Progenitor cell of endocrine pancreas (in vitro differentiated cells): ENCODE measurements at regions not wholly inside any gene's neighbourhood (a gene's known extent, or its start where the extent isn't known, plus 50 kb on each side); places are given as distances from the start of the nearest gene placed in this dataset.

ENCODE experiments used
- DNase-seq: peaks from one replicate; pipeline ENCODE4 v3.0.0; 2021; ENCODE audit warnings: low spot score; ENCODE audit not compliant: unreplicated experiment
- H3K27ac Mint-ChIP-seq: 2 replicates; pipeline ENCODE4 v1.8.0; 2021; ENCODE audit warnings: mild to moderate bottlenecking, moderate library complexity, mixed read lengths
- H3K27me3 Mint-ChIP-seq: 2 replicates; pipeline ENCODE4 v1.8.0; 2021; ENCODE audit warnings: mixed read lengths
- H3K36me3 Mint-ChIP-seq: 2 replicates; pipeline ENCODE4 v1.8.0; 2022; ENCODE audit warnings: mixed read lengths; ENCODE audit not compliant: insufficient read depth
- H3K4me1 Mint-ChIP-seq: 2 replicates; pipeline ENCODE4 v1.8.0; 2021; ENCODE audit warnings: low read depth, mixed read lengths
- H3K4me3 Mint-ChIP-seq: 2 replicates; pipeline ENCODE4 v1.8.0; 2021; ENCODE audit warnings: low read depth, mild to moderate bottlenecking, moderate library complexity, mixed read lengths
- H3K9me3 Mint-ChIP-seq: 2 replicates; pipeline ENCODE4 v1.8.0; 2021; ENCODE audit warnings: low read depth, mixed read lengths
- CTCF ChIP-seq: fragments of 200-600 bp; sonication (generic); IDR thresholded peaks from one replicate; pipeline ENCODE4 v1.5.0; 2021; ENCODE audit warnings: antibody characterized with exemption, mild to moderate bottlenecking; ENCODE audit not compliant: unreplicated experiment

- Mint-ChIP-seq H3K36me3 (no peaks in the 10 kb centered on the region), H3K27ac (no peak overlapping the region), H3K4me3 (no peak overlapping the region), H3K27me3 (no peaks in the 10 kb centered on the region), H3K4me1 (peaks cover 8% of the 10 kb centered on the region), H3K9me3 (no peaks in the 10 kb centered on the region)
- TF ChIP-seq CTCF = no peak
- DNase-seq = no peak
Measured at GRCh38 chr6:91826128-91826527, 1239.3 kb upstream of the MAP3K7 start.

DNA sequence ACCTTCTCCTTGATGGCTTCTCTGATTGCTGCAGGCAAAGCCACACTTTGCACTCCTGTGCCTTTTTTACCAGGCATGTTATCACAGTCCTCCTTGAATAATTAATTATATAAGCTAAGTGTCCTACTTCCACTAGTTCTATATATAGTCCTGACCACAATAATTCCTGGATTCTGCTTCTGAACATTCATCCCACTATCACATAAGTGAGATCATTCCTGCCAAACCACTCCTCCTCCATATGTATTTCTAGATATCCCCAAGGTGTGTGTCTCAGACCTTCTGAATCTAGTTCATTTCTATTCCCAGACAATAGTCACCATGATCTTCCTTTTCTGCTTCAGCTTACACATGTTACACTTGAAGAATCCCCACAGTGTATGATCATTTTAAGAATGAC, 1237.5 kb upstream of the MAP3K7 start:
- Mint-ChIP-seq H3K4me1 (peaks cover 8% of the 10 kb centered on the region), H3K36me3 (no peaks in the 10 kb centered on the region), H3K27me3 (no peaks in the 10 kb centered on the region), H3K4me3 (no peak overlapping the region), H3K27ac (no peak overlapping the region), H3K9me3 (no peaks in the 10 kb centered on the region)
- no peak for TF ChIP-seq CTCF
- no peak for DNase-seq

DNA sequence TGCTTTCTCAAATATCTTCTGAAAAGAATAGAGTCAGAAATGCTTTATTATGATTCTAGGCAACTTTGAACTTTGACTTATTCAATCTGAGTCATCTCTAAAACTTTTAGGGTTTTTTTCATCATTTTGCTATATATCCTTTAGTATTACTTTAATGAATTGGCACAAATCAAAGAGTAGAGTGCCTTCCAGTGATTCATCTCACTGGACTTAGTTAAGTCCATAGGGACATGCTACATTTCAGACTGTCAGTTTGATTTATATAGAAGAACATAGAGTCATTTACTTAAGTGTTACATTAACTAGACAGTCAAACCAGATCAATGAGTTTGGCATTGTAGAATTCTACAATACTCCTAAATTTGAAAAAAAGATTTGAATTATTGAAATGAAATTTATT, 1235.7 kb upstream of the MAP3K7 start:
- Mint-ChIP-seq H3K36me3 (no peaks in the 10 kb centered on the region), H3K4me3 (no peak overlapping the region), H3K4me1 (peaks cover 8% of the 10 kb centered on the region), H3K27me3 (no peaks in the 10 kb centered on the region), H3K27ac (no peak overlapping the region), H3K9me3 (no peaks in the 10 kb centered on the region)
- DNase-seq = no peak
- TF ChIP-seq CTCF = no peak

GRCh38 chr6:91816335-91816734, 1229.5 kb upstream of the MAP3K7 start:
- H3K27ac Mint-ChIP-seq = no peak overlapping the region
- no peaks in the 10 kb centered on the region for H3K27me3 Mint-ChIP-seq
- no peaks in the 10 kb centered on the region for H3K9me3 Mint-ChIP-seq
- peaks cover 6% of the 10 kb centered on the region for H3K4me1 Mint-ChIP-seq
- H3K36me3 Mint-ChIP-seq = no peaks in the 10 kb centered on the region
- no peak overlapping the region for H3K4me3 Mint-ChIP-seq
- no peak for TF ChIP-seq CTCF
- no peak for DNase-seq

DNA sequence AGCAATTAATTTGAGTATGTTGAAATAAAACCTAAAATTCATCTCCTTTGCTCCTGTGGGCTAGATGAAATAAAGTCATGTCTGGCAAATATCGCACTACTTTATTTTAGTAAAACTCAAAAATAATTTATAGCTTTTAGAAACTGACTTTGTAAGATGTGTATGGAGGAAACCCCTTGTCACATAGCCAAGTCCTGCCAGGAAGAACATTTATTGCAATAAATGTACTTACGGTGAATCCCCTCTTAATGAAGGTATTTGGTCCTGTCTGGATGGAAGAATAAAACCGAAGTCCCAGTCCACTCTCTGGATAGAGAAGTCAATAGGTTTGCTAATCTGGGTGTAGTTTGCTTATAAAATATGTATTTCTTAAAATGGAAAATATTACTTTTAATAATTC, 1226.8 kb upstream of the MAP3K7 start:
- DNase-seq = no peak
- Mint-ChIP-seq H3K9me3 (no peaks in the 10 kb centered on the region), H3K4me1 (peaks cover 10% of the 10 kb centered on the region), H3K4me3 (no peak overlapping the region), H3K27me3 (no peaks in the 10 kb centered on the region), H3K36me3 (no peaks in the 10 kb centered on the region), H3K27ac (no peak overlapping the region)
- TF ChIP-seq CTCF = no peak
